HG03571 (cell line): ENCODE measurements at regions not wholly inside any gene's neighbourhood (a gene's known extent, or its start where the extent isn't known, plus 50 kb on each side); places are given as distances from the start of the nearest gene placed in this dataset.
"Not testable (repeated sequence)": the region's sequence is repeated elsewhere in the genome, so short reads cannot be mapped to it uniquely, and the experiment has no call there.

ENCODE experiments used
- ATAC-seq: cut with Tn5 transposase; IDR thresholded peaks from one replicate; pipeline ENCODE4 v1.9.1; 2021; ENCODE audit not compliant: unreplicated experiment

DNA sequence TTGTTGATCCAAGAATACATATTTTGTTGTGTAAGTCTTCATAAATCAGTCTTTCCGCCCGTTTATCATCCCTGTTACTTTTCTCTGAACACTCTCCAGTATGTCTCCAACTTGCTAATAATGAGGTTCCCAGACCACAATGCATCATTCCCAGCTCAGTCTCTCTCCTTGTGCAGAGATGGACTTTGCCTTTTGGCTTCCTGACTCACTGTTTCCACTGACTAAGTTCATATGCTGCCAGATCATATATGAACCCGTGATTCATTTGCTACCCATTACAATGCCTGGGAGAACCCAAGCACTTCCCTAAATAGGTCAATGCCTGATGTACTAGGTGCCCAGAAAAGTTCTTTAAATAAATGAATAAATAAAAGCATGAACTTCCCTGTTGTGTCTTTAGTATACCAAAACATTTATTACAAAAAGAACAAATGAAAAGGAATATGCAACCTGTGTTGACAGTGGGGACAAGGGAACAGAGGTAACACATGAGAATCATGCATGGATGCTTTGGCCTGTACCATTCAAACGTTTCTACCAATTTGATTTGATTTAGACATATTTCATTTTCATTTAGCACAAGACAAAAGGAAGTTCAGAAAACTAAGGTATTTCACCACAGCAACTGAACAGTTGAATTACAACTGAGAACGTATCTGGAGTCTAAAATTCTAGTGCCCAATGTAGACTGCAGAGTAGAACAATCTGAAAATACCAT, 215.4 kb upstream of the HNRNPA3 start:
- ATAC-seq: no peak

DNA sequence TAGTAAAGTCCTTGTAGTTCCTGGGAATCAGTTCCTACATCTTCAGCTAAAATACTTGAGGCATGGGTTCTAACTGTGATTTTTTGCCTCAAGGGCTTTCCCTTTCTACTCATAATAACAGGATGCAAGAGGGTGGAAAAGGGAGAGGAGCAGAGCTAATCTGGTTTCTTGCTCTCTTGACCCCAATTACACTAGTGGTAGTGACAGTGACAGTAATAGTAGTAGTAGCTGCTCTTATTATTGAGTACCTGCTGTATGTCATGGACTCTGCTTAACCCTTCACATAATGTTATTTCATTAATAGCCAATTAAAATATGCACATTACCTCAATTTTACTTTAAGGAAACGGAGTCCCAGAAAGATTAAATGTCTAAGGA, 214.8 kb upstream of the HNRNPA3 start:
- no peak for ATAC-seq

DNA sequence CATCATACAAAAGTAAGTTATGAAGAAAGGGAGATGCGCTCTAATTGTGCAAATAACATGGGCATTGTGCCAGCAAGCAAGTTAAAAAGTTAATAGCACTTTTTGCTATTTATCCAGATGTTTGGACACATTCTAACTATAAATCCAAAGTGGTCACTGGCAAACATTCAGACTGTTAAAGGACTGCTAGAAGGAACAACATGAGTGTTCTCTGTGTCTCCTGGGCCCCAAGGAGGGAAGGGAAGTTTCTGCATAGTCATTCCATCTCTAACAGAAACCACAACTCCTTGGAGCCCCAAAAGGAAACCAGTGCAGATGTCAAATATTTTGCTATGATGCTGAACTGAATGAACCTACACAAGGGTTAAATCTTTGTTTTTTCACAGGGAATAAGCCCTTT, 213.3 kb upstream of the HNRNPA3 start:
- ATAC-seq: peak; percentile 62

DNA sequence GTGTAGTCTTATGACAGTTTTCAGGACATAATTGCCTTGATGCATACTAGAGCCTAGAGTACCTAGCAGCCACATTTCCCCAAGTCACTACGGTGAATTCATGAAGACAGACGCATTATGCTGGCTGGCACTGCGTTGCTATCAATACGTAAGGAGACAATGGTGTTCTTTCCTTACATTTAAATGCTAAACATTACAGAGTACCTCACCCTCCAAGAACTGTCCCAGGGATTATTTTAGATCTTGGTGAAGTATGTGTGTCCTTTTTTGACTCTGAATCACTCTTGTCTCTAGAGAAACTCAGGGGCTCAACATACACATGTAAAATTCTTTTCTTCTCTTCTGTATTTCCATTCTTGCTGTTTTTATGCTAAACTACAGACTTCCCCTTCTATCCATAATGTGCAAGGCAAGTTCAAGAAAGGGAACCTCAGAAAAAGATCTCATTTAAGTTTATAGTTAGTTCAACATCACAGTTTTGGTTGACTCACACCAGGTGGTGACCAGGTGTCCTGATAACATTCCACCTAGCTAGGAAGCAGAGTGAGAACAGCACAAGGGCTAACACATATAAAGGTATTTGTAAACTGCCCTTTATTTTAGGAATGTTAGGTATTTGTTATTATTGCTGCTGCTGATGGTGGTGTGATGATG, 212.4 kb upstream of the HNRNPA3 start:
- no peak for ATAC-seq

DNA sequence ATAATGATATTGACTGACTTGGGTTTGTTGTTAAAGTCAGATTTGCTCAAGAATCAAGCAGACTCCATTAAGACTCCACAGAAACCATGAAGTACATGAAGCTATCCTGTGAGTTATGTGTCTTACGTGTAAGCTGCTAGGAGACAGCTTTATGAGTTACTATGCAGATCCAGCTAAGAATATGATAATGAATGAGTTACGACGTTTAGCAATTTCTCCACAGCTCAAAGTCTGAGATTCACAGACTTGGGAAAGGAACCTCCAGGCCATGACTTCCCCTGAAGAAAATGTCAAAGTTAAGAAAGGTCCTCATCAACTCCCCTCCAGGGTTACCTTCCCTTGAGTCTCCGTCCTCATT, 211.9 kb upstream of the HNRNPA3 start:
- ATAC-seq: no peak

DNA sequence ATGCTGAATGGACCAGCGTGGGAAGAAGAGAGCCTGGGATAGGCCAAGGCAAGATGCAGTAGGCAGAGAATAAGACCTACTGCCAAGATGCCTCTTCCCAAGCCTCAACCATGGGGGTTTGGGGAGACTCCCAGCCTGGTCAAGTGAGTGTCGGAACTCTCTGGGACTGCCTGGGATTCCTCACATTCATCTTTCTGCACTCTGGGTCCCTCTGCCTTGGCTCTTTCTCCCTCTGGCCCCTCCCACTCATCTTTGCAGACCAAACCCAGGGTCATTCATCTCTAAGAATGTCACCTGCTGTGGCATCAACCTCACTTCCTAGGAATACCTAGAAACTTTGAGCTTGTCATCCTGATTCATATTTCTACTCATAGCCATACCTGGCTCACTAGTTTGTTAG, 211.3 kb upstream of the HNRNPA3 start:
- no peak for ATAC-seq

DNA sequence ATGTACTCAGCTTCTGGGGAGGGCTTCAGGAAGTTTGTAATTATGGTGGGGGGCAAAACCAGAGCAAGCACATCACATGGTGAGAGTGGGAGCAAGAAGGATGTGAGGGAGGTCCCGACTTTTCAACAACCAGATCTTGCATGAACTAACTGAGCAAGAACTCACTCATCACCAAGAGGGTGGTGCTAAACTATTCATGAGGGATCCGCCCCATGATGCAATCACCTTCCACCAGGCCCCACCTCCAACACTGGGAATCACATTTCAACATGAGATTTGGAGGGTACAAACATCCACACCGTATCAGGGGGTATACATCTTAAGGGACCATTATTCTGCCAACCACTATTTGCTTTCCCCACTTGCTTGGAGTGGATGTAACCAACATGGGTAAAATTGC, 209.6 kb upstream of the HNRNPA3 start:
- ATAC-seq: no peak

DNA sequence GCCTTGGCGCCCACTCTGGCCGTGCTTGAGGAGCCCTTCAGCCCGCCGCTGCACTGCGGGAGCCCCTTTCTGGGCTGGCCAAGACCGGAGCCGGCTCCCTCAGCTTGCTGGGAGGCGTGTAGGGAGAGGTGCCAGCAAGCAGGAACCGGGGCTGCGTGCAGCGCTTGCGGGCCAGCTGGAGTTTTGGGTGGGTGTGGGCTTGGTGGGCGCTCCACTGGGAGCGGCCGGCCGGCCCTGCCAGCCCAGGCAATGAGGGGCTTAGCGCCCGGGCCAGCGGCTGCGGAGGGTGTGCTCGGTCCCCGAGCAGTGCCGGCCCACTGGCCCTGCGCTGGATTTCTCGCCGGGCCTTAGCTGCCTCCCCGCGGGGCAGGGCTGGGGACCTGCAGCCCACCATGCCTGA, 204.9 kb upstream of the HNRNPA3 start:
- ATAC-seq: not testable (repeated sequence)

DNA sequence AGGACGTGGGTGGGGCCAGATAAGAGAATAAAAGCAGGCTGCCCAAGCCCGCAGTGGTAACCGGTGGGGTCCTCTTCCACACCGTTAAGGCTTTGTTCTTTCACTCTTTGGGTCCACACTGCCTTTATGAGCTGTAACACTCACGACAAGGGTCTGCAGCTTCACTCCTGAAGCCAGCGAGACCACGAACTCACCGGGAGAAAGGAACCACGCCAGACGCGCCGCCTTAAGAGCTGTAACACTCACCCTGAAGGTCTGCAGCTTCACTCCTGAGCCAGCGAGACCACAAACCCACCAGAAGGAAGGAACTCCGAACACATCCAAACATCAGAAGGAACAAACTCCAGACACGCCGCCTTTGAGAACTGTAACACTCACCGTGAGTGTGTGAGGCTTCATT, 203.9 kb upstream of the HNRNPA3 start:
- ATAC-seq: not testable (repeated sequence)

DNA sequence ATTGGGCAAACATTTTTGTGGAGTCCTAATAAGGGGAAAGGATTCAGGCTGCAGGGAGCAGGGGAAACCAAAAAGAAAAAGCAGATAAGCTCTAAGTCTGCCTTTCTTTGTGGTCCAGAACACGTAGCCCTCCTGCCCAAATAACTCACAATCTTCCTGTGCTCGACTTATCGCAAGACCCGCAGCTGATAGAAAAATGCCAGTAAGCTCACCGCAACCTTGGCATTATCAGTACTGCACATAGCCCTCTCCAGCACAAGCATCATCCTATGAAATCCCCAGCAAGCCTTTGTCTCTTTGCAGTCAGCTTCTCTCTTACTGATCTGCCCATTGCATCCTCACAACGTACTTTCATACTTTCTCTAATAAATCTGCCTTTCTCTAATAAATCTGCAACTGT, 202.4 kb upstream of the HNRNPA3 start:
- no peak for ATAC-seq

DNA sequence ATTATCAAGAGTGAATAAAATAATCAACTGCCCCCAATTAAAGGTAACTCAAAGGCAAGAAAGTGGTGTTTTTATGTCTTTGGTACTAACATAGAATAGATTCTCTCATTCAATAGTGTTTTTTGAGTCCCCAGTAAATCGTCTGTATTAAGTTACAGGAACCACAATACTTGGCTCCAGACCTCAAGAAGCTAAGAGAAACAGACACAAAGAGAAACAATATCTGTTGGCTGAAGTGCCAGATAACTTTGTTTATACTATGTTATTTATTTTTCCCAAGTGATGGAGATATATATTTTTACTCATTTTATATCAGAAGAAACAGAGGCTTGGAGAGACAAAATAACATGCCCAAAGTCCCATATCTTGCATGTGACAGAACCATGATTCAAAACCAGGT, 201.7 kb upstream of the HNRNPA3 start:
- ATAC-seq: no peak

DNA sequence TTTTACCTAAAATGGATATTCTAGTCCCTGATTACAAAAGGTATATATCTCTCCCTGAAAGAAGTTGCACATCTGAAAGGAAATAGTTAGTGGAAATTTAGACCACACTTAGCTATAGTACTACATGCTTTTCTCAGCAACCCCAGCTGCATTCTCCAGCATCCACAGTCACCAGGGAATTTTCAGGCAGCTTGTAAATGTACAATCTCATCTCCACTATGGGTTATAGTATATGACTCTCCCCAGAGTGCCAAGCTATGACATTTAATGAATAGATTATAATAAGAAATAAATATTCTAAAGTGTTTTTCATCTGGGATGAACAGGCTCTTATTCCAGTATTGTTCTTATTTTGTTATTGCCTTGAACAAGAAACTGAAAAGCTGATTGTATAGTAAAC, 197.6 kb upstream of the HNRNPA3 start:
- ATAC-seq: no peak

DNA sequence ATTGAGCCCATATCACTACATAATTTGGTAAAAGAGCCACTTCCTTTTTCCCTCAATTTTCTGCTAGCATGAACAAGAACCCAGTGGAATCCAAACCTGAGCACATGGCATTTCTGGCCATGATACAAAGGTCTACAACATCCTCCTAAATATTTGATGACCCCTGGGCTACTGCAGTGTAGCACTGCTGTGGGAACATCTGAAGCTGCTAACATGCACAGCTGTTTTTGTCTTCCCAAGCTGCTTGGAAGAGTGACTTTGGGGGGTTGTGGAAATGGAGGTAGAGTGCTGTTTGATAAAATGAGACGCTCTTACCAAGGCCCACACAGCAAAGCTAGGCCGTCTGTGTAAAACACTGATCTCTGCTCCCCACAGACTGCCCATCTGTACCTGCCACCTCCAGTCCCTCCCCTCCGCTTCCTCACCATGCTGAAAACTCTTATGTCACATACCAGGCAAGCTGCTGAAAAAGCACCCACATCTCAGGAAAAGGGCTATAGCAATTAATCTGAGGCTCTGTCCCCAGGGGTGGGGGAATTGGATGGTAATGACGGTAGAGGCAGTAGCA, 197.2 kb upstream of the HNRNPA3 start:
- no peak for ATAC-seq

DNA sequence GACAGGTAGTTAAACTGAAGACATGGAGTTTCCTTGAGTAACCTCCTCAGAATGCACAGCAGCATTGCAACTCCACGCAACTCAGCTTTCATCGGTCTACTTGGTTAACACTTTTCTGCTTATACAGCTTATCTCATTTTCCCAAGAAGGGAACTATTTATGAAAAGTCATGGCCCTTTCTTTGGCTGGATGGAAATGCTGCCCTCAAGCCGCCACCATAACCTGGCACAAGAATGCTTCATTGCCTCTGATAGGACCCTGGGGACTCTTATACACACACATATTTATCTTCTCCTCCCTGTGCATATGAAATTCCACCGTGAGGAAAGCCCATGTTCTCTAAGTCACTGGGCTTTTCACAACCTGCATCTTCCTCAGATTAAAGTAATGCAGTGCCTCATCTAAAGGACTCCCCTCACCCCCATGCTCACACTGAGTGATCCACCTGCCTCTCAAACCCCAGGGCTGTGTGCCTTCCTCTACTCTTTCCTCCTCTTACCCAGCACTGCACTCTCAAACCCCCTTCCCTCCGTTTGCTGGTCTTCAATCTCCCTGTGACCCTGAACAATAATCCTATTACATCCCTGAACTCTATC, 192.0 kb upstream of the HNRNPA3 start:
- no peak for ATAC-seq

DNA sequence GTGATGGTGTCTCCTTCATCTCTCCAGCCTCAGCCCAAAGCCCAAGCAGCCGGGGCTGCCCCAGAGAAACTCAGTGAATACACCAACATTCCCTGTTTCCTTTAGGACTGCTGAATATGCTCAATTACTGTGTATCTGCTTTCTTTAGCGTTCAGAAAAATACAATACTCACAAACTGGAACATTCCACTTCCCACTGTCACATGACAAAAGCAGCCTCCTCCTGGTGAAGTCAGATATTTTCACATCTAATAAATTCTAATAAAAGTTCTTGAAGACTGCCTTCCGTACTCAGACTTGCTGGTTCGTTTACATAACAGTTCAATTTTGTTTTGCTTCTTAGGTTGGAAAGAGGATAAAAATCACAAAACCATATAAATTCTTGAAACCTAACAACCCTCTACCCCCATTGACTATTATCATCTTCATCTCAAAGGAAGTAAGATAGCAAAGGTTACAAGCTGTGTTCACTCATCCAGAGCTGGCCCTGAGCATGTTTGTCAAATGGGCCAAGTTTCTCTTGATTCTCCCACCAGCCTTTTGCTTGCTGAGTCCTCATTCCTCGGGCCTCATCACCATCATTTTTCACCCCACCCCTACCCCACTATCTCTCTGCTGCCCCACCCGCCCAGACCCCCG, 190.8 kb upstream of the HNRNPA3 start:
- no peak for ATAC-seq

DNA sequence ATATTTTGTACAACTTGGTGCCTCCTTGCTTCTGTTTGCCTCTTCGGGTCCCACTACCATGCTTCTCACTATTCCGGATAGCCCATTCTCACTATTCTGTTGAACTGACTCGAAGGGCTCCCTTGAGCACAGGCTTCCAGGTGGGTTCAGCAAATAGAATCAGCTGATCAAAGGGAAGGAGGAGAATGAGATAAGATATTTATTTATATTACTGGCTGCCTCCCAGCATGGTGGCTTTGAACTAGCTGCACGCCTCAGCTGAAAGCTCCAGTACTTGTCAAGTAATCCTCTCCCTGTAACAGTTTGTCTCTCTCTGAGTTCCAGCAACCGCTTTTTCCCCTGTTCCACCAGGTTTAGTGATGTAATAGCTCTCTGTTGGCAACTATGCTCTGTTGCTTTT, 187.8 kb upstream of the HNRNPA3 start:
- ATAC-seq: no peak

DNA sequence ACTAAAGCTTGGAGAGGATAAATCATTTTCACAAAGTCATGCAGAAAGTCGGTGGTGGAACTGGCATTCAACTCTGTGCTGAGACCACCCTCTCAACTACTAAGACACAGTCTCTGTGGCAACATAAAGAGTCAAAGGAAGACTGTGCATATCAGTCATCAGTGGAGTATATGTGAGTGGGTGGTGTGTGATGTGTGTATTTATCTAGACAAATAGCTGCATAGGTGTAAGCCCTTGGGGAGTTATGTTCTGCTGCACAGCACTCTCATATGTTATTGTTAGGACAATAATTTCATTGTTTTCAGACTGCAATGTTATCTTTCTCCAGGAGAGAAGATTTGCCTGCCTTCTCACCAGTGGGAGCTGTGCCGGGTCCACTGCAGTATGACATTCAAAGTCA, 186.3 kb upstream of the HNRNPA3 start:
- ATAC-seq: no peak

DNA sequence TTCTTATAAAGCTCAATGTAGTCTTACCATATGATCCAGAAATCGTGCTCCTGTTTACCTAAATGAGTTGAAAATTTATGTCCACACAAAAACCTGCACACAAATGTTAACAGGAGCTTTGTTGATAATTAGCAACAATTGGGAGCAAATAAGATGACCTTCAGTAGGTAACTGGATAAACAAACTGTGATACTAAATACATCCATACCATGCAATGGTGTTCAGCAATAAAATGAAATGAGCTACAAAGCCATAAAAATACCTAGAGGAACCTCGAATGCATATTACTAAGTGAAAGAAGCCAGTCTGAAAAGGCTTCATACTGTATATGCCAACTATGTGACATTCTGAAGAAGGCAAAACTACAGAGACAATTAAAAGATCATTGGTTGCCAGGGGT, 185.6 kb upstream of the HNRNPA3 start:
- ATAC-seq: no peak

DNA sequence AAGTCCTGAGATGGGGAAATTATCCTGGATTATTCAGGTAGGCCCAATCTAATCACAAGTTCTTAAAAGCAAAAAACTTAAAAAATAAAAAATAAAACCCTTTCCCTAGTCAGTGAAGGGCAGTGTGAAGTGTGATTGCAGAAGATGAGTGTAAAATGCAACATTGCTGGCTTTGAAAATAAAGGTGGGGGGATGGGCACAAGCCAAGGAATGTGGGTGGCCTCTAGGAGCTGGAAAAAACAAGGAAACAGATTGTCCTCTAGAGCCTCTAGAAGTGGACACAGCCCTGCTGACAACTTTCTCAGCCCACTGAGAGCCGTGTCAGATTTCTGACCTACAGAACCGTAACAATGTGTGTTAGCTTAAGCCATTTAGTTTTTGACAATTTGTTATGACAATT, 184.3 kb upstream of the HNRNPA3 start:
- no peak for ATAC-seq

DNA sequence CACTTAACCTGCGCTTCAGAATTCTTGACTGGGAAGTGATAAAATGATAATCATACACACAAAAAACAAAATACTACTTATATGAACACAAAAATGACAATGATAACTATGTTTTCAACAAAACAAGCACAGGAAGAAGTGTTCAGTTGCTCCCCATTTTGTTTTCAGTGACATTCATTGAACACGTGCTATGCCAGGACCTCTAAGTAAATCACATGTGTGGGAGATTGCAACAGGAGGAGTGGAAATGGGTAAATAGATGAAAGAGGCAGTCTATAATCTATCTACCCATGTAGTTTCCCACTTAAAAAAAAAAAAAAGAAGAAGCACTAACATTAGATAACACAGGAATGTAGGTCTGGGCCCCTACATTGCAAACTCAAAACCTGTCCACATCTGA, 183.5 kb upstream of the HNRNPA3 start:
- ATAC-seq: no peak

DNA sequence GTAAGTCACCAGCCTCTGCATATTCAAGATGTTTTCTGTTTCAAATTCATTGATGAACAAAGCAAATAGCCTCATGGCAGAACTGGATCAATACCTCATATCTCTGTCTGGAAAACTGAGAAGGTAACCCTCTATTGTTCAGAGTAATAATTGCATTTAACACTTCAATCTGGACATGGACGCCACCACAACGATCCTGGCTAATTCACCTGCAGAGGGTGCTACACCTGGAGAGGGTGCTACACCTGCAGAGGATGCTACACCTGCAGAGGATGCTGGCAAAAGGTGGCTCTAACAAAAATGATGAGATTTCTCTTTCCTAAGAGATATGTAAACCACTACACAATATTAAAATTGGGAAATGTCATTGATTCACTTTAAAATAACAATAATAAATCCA, 183.1 kb upstream of the HNRNPA3 start:
- ATAC-seq: no peak

DNA sequence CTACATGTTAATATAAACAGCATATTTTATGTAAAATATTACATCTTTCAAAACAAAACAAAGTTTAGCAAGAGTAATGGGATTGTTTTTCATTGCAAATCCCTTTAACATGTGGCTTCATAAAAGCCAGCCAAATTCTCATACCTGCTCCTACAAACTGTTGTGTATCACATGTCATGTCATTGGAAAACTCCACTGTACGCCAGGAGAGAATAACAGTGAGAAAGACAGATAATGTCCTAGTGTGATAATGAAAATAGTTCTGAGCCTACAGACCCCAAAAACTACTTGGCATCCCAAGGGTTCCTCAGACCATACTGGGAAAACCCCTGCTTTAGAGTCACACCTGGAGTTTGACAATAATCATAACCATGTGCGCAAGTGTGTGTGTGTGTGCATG, 182.7 kb upstream of the HNRNPA3 start:
- no peak for ATAC-seq
